Tibial nerve (tissue), 3 donors: ENCODE measurements at regions not wholly inside any gene's neighbourhood (a gene's known extent, or its start where the extent isn't known, plus 50 kb on each side); places are given as distances from the start of the nearest gene placed in this dataset.

Source experiments
- POLR2A ChIP-seq, 2 donors: fragments of 450-650 bp; IDR thresholded peaks; one replicate each; pipeline ENCODE4 v1.6.1; 2017; ENCODE audit warnings: antibody characterized with exemption in 2 of 2, mild to moderate bottlenecking in 2 of 2, moderate library complexity in 2 of 2
- TF ChIP-seq, protein P1 (sequence below), 5 experiments: fragments of 200-600 bp in 3 of 5; fragments of 450-650 bp in 2 of 5; sonication (generic) in 3 of 5; IDR thresholded peaks; one replicate each; pipeline ENCODE4 v1.5.1; 2016 to 2019; ENCODE audit warnings: antibody characterized with exemption in 5 of 5, mild to moderate bottlenecking in 3 of 5, moderate library complexity in 2 of 5

DNA sequence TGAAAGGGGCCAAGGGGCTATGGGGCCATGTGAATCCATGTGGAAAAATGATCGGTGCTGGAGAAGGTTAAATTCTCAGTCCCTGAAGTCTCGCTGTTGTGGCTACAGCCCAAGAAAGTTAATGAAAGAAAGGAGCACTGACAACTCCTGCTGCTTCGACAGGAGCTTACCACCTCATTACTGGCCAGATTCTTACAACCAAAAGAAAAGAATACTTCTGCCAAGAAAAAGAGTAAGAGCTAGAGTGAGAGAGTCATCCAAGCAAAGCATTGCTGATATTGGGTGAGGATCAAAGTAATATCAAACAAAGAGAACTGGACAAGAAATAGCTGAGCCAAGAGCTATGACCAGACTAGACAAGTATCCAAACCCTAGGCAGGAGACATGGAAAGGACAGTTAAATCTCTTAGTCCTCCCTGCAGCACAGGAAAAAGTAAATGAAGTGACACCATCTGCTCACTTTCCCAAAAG, 348.4 kb upstream of the PLSCR5 start:
- TF ChIP-seq, protein P1, sequence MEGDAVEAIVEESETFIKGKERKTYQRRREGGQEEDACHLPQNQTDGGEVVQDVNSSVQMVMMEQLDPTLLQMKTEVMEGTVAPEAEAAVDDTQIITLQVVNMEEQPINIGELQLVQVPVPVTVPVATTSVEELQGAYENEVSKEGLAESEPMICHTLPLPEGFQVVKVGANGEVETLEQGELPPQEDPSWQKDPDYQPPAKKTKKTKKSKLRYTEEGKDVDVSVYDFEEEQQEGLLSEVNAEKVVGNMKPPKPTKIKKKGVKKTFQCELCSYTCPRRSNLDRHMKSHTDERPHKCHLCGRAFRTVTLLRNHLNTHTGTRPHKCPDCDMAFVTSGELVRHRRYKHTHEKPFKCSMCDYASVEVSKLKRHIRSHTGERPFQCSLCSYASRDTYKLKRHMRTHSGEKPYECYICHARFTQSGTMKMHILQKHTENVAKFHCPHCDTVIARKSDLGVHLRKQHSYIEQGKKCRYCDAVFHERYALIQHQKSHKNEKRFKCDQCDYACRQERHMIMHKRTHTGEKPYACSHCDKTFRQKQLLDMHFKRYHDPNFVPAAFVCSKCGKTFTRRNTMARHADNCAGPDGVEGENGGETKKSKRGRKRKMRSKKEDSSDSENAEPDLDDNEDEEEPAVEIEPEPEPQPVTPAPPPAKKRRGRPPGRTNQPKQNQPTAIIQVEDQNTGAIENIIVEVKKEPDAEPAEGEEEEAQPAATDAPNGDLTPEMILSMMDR (IDR thresholded peaks at IDR 0.05) = no peak
- no peak for TF ChIP-seq POLR2A (IDR thresholded peaks at IDR 0.05)
